ENCODE measurements at regions not wholly inside any gene's neighbourhood (a gene's known extent, or its start where the extent isn't known, plus 50 kb on each side); places are given as distances from the start of the nearest gene placed in this dataset.

- Histone ChIP-seq H3K4me3 (ENCODE audit: low read length) (no peak overlapping the region), H3K36me3 (ENCODE audit: insufficient read depth, low read length) (no peaks in the 10 kb centered on the region), H3K9me2 (ENCODE audit: insufficient read depth, low read length) (no peaks in the 10 kb centered on the region), H3K27ac (ENCODE audit: low read length) (no peak overlapping the region), H4K20me1 (ENCODE audit: insufficient read depth) (no peaks in the 10 kb centered on the region), H3K79me2 (replicated peaks; ENCODE audit: insufficient read depth, low read length) (no peaks in the 10 kb centered on the region), H3K27me3 (ENCODE audit: insufficient read depth, low read depth, low read length) (no peaks in the 10 kb centered on the region), H3K9ac (ENCODE audit: low read length) (no peak overlapping the region), H2AFZ (ENCODE audit: low read depth, low read length) (no peak overlapping the region), H3F3A (ENCODE audit: insufficient read depth, low read length, poor library complexity, severe bottlenecking) (no peaks in the 10 kb centered on the region), H3K4me2 (ENCODE audit: low read length) (no peak overlapping the region), H3K9me3 (ENCODE audit: low read length) (no peaks in the 10 kb centered on the region)
- TF ChIP-seq CTCF (IDR thresholded peaks at IDR 0.05; ENCODE audit: poor library complexity, severe bottlenecking) (no peak), TAF1 (IDR thresholded peaks at IDR 0.05; ENCODE audit: low read depth) (no peak), REST (IDR thresholded peaks at IDR 0.05; ENCODE audit: borderline replicate concordance) (no peak), SMC3 (conservative IDR thresholded peaks at IDR 0.05; ENCODE audit: poor library complexity) (no peak), EZH2 (IDR thresholded peaks at IDR 0.05; ENCODE audit: borderline replicate concordance, insufficient read depth, low read length, poor library complexity, severe bottlenecking) (no peak)
Observed at GRCh38 chr1:187245201-187245600, 416.5 kb downstream of the PLA2G4A start.

- Histone ChIP-seq H4K20me1 (ENCODE audit: insufficient read depth) (no peaks in the 10 kb centered on the region), H3K79me2 (replicated peaks; ENCODE audit: insufficient read depth, low read length) (no peaks in the 10 kb centered on the region), H3K4me3 (ENCODE audit: low read length) (no peak overlapping the region), H3K9ac (ENCODE audit: low read length) (no peak overlapping the region), H3K9me3 (ENCODE audit: low read length) (no peaks in the 10 kb centered on the region), H3K4me2 (ENCODE audit: low read length) (no peak overlapping the region), H3K9me2 (ENCODE audit: insufficient read depth, low read length) (no peaks in the 10 kb centered on the region), H3K36me3 (ENCODE audit: insufficient read depth, low read length) (no peaks in the 10 kb centered on the region), H3F3A (ENCODE audit: insufficient read depth, low read length, poor library complexity, severe bottlenecking) (no peaks in the 10 kb centered on the region), H3K27me3 (ENCODE audit: insufficient read depth, low read depth, low read length) (no peaks in the 10 kb centered on the region), H3K27ac (ENCODE audit: low read length) (no peak overlapping the region), H2AFZ (ENCODE audit: low read depth, low read length) (no peak overlapping the region)
- no peak for TF ChIP-seq EZH2 (IDR thresholded peaks at IDR 0.05; ENCODE audit: borderline replicate concordance, insufficient read depth, low read length, poor library complexity, severe bottlenecking)
- TF ChIP-seq EP300 (conservative IDR thresholded peaks at IDR 0.05; ENCODE audit: poor library complexity, severe bottlenecking): no peak
- TF ChIP-seq MXI1 (conservative IDR thresholded peaks at IDR 0.05; ENCODE audit: poor library complexity, severe bottlenecking): no peak
- TF ChIP-seq CTCF (IDR thresholded peaks at IDR 0.05; ENCODE audit: poor library complexity, severe bottlenecking): no peak
- TF ChIP-seq POLR2AphosphoS5 (IDR thresholded peaks at IDR 0.05): no peak
- no peak for TF ChIP-seq REST (IDR thresholded peaks at IDR 0.05; ENCODE audit: borderline replicate concordance)
- TF ChIP-seq TAF1 (IDR thresholded peaks at IDR 0.05; ENCODE audit: low read depth): no peak
Observed at GRCh38 chr1:187249196-187249595, 420.4 kb downstream of the PLA2G4A start.
